Left lung (tissue), 4 donors: ENCODE measurements at regions not wholly inside any gene's neighbourhood (a gene's known extent, or its start where the extent isn't known, plus 50 kb on each side); places are given as distances from the start of the nearest gene placed in this dataset.

Source experiments
- ATAC-seq: fragments of 200-7000 bp; cut with Tn5 transposase; one replicate; pipeline ENCODE4 v1.9.1; 2020; ENCODE audit warnings: moderate library complexity
- DNase-seq, 4 donors: peaks; one replicate each; pipeline ENCODE4 v3.0.0-alpha.2; 2013 to 2020
- H3K27ac ChIP-seq, 2 donors: fragments of 200-600 bp; sonication (generic) in 1 of 2; one replicate each; pipeline versions ENCODE4 v1.5.0 to v1.8.0; 2020 to 2021
- H3K27me3 ChIP-seq, 2 donors: fragments of 200-600 bp; sonication (generic) in 1 of 2; one replicate each; pipeline versions ENCODE4 v1.5.0 to v1.8.0; 2020 to 2021
- H3K36me3 ChIP-seq, 2 donors: fragments of 200-600 bp; sonication (generic) in 1 of 2; one replicate each; pipeline versions ENCODE4 v1.5.0 to v1.8.0; 2020 to 2021
- H3K4me1 ChIP-seq, 2 donors: fragments of 200-600 bp; one replicate each; pipeline ENCODE4 v1.8.0; 2021
- H3K4me3 ChIP-seq, 2 donors: fragments of 200-600 bp; sonication (generic) in 1 of 2; one replicate each; pipeline versions ENCODE4 v1.5.0 to v1.8.0; 2020 to 2021; ENCODE audit warnings: mild to moderate bottlenecking in 1 of 2
- H3K9me3 ChIP-seq, 2 donors: fragments of 200-600 bp; sonication (generic) in 1 of 2; one replicate each; pipeline versions ENCODE4 v1.5.0 to v1.8.0; 2020 to 2021
- CTCF ChIP-seq, 2 donors: fragments of 200-600 bp; sonication (generic) in 1 of 2; IDR thresholded peaks; one replicate each; pipeline versions ENCODE4 v1.5.0 to v1.8.0; 2021; ENCODE audit warnings: antibody characterized with exemption in 2 of 2
- intact Hi-C, 2 donors: fragments of 100-400 bp; cut with DNase I; formaldehyde crosslinking; loops; one replicate each; pipeline versions ENCODE4 v1.11.2 to v1.14.2; 2022
- donor health status: DM: no; HTN: yes; CAD: no.
- donor health status: DM: no; HTN: no; CAD: no.

DNA sequence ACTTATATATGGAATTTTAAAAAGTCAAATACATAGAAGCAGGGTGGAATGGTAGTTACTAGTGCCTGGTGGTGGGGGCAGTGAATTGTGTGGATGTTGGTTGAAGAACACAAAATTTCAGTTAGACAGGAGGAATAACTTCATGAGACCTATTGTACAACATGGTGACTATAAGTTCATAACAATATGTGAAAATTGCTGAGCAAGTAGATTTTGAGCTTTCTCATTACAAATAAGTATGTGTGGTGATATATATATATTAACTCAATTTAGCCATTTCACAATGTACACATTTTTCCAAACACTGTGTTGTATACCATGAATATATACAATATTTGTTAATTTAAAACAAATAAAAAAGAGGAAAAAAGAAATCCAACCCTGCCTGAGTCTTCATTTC, 641.1 kb downstream of the DIAPH3 start:
- DNase-seq (no peak), ATAC-seq (no peak)
- intact Hi-C loops, result no loop called here

GRCh38 chr13:59527500-59527899, 636.2 kb downstream of the DIAPH3 start:
- Histone ChIP-seq H3K4me1 (peaks cover 2 to 15% of the 10 kb centered on the region in 2 donors), H3K27ac (no peak overlapping the region), H3K4me3 (no peak overlapping the region), H3K36me3 (no peaks in the 10 kb centered on the region), H3K9me3 (no peaks in the 10 kb centered on the region), H3K27me3 (no peaks in the 10 kb centered on the region)
- DNase-seq (no peak), ATAC-seq (no peak)
- intact Hi-C loops, result no loop called here
- TF ChIP-seq CTCF (IDR thresholded peaks at IDR 0.05), result no peak

More for the DNA sequence above, 641.1 kb downstream of the DIAPH3 start:
- Histone ChIP-seq H3K27me3 (no peaks in the 10 kb centered on the region), H3K9me3 (no peaks in the 10 kb centered on the region), H3K36me3 (no peaks in the 10 kb centered on the region), H3K4me1 (no peaks in the 10 kb centered on the region), H3K27ac (no peak overlapping the region), H3K4me3 (no peak overlapping the region)
- no peak for TF ChIP-seq CTCF (IDR thresholded peaks at IDR 0.05)

DNA sequence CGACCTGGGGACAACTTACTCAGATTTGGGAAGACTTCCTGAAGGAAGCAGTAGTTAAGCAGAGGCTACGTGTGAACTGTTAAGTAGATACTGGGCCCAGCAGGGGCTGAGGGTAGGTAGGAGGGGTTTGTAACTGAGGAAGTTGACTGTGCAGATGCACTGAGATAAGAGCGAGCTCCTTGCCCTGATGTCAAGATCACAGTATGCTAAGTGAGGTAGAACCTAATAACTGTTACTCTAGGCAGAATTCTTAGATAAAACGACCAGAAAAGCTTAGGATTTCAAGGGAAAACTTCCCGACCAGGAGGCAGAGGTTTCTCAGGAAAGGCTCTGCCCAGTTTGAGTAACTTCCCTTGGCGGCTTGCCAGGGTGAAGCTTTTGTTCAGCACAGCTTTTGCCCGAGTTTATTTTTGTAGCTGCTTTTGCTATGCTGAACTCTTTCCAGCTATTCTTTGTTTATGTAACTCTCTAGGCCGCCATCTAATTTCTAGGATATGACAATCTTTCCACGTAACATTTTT, 632.1 kb downstream of the DIAPH3 start:
- no peaks in the 10 kb centered on the region for H3K9me3 ChIP-seq
- peaks cover 2 to 15% of the 10 kb centered on the region in 2 donors for H3K4me1 ChIP-seq
- intact Hi-C loops, result no loop called here
- H3K27me3 ChIP-seq, result no peaks in the 10 kb centered on the region
- peak; percentile 59 for ATAC-seq
- peak in 3 of 4 donors; percentile 39 to 71 (median 63) for DNase-seq
- H3K36me3 ChIP-seq, result no peaks in the 10 kb centered on the region
- no peak overlapping the region for H3K4me3 ChIP-seq
- TF ChIP-seq CTCF (IDR thresholded peaks at IDR 0.05), result no peak
- peak overlapping the region; percentile 55 to 65 for H3K27ac ChIP-seq

DNA sequence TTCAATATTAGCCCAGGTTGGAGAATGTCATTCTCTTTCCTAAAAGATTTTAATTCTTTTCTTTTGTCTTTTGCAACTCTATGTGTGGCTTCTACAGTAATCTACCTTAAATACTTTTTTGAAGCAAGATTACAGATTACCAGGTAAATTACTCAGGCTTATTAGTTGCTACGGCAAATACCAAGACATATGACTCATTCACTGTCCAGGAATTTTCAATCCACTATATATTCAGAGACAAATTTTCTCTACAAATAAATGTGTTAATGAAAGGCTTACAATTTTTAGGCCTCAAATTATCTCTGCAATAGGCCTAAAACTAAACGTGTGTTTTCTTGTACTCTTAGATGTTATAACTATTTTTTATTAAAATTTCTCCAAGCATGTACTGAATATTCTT, 631.3 kb downstream of the DIAPH3 start:
- ATAC-seq (no peak), DNase-seq (no peak)
- intact Hi-C loops, result no loop called here
- no peaks in the 10 kb centered on the region for H3K36me3 ChIP-seq
- H3K27me3 ChIP-seq, result no peaks in the 10 kb centered on the region
- H3K4me3 ChIP-seq, result no peak overlapping the region
- H3K9me3 ChIP-seq, result no peaks in the 10 kb centered on the region
- TF ChIP-seq CTCF (IDR thresholded peaks at IDR 0.05), result no peak
- peaks cover 2 to 15% of the 10 kb centered on the region in 2 donors for H3K4me1 ChIP-seq
- H3K27ac ChIP-seq, result peak overlapping the region; percentile 46 to 65

GRCh38 chr13:59533561-59534555, 629.9 kb downstream of the DIAPH3 start:
- no peaks in the 10 kb centered on the region for H3K27me3 ChIP-seq
- H3K4me3 ChIP-seq, result no peak overlapping the region
- intact Hi-C loops, result no loop called here
- no peaks in the 10 kb centered on the region for H3K36me3 ChIP-seq
- ATAC-seq (no peak), DNase-seq (no peak)
- H3K4me1 ChIP-seq, result peaks cover 2 to 15% of the 10 kb centered on the region in 2 donors
- no peak for TF ChIP-seq CTCF (IDR thresholded peaks at IDR 0.05)
- no peaks in the 10 kb centered on the region for H3K9me3 ChIP-seq
- H3K27ac ChIP-seq, result peak overlapping the region; percentile 13 to 16
